ENCODE measurements at regions not wholly inside any gene's neighbourhood (a gene's known extent, or its start where the extent isn't known, plus 50 kb on each side); places are given as distances from the start of the nearest gene placed in this dataset.

DNA sequence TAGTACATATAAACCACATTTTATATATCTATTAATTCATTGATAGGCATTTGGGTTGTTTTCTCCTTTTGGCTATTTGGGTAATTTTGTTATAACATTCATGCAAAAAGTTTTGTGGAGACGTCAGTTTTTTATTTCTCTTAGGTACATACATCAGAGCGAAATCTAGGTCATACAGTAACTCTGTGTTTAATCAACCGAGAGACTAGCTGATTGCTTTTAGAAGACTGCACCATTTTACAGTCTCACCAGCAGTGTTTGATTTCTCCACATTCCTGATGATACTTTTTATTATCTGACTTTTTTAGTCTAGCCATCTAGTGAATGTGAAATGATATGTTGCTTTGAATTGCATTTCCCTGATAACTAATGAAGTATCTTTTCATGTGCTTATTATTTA is 1019.3 kb downstream of the NSUN3 start:
- H3K9me3 ChIP-seq (ENCODE audit: insufficient read depth, low read depth, low read length) = no peaks in the 10 kb centered on the region
- no peak for TF ChIP-seq EZH2 (IDR thresholded peaks at IDR 0.05; ENCODE audit: insufficient read depth, low read length)
- TF ChIP-seq, protein P1, sequence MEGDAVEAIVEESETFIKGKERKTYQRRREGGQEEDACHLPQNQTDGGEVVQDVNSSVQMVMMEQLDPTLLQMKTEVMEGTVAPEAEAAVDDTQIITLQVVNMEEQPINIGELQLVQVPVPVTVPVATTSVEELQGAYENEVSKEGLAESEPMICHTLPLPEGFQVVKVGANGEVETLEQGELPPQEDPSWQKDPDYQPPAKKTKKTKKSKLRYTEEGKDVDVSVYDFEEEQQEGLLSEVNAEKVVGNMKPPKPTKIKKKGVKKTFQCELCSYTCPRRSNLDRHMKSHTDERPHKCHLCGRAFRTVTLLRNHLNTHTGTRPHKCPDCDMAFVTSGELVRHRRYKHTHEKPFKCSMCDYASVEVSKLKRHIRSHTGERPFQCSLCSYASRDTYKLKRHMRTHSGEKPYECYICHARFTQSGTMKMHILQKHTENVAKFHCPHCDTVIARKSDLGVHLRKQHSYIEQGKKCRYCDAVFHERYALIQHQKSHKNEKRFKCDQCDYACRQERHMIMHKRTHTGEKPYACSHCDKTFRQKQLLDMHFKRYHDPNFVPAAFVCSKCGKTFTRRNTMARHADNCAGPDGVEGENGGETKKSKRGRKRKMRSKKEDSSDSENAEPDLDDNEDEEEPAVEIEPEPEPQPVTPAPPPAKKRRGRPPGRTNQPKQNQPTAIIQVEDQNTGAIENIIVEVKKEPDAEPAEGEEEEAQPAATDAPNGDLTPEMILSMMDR (IDR thresholded peaks at IDR 0.05; ENCODE audit: insufficient read depth, low read depth, low read length) = no peak
- H2AFZ ChIP-seq (ENCODE audit: low read depth, low read length) = no peak overlapping the region
- Mint-ChIP-seq H3K4me1 (ENCODE audit: low read depth, unreplicated experiment) (no peaks in the 10 kb centered on the region), H3K27me3 (ENCODE audit: low read depth, unreplicated experiment) (no peaks in the 10 kb centered on the region), H3K4me3 (ENCODE audit: unreplicated experiment) (no peak overlapping the region), H3K27ac (ENCODE audit: unreplicated experiment) (no peak overlapping the region), H3K9me3 (ENCODE audit: unreplicated experiment) (no peaks in the 10 kb centered on the region), H3K36me3 (ENCODE audit: low read depth, unreplicated experiment) (no peaks in the 10 kb centered on the region)
- H3K4me2 ChIP-seq (ENCODE audit: low read length) = no peak overlapping the region
- FAIRE-seq (no peak), DNase-seq (ENCODE audit: low read depth) (no peak)
- H3K36me3 ChIP-seq (ENCODE audit: insufficient read depth, low read length) = no peaks in the 10 kb centered on the region
- no peak overlapping the region for H3K27ac ChIP-seq (ENCODE audit: low read depth, low read length)
- H3K27me3 ChIP-seq (ENCODE audit: insufficient read depth, low read length) = no peaks in the 10 kb centered on the region
- no peak overlapping the region for H3K9ac ChIP-seq (ENCODE audit: low read length)
- H4K20me1 ChIP-seq (ENCODE audit: insufficient read depth, low read length) = no peaks in the 10 kb centered on the region
- H3K79me2 ChIP-seq (ENCODE audit: insufficient read depth, low read length) = no peaks in the 10 kb centered on the region
- no peak overlapping the region for H3K4me3 ChIP-seq (ENCODE audit: insufficient read depth, low read depth, low read length)
- H3K4me1 ChIP-seq (ENCODE audit: insufficient read depth, low read length) = no peaks in the 10 kb centered on the region

DNA sequence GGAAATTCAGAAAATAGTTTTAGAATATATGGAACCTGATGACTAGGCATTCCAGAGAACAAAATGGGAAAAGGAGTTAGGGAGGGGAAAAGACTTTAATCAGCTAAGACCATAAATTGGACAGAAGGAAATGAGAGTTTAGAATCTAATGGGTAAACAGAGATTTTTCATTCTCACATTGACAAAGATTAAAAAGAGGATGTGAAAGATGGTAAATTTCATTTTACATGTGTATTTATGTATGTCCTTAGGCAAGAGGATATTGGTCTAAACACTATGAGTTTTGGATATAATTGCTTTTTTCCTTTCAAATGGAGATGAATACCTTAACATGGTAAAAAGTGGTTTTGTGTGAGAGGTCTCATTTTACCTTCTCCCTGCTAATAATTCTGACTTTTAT is 1021.9 kb downstream of the NSUN3 start:
- no peaks in the 10 kb centered on the region for H3K79me2 ChIP-seq (ENCODE audit: insufficient read depth, low read length)
- no peak overlapping the region for H3K4me3 Mint-ChIP-seq (ENCODE audit: unreplicated experiment)
- no peaks in the 10 kb centered on the region for H3K4me1 ChIP-seq (ENCODE audit: insufficient read depth, low read length)
- no peaks in the 10 kb centered on the region for H3K27me3 Mint-ChIP-seq (ENCODE audit: low read depth, unreplicated experiment)
- H3K27ac Mint-ChIP-seq (ENCODE audit: unreplicated experiment) = no peak overlapping the region
- H3K4me1 Mint-ChIP-seq (ENCODE audit: low read depth, unreplicated experiment) = no peaks in the 10 kb centered on the region
- no peaks in the 10 kb centered on the region for H3K27me3 ChIP-seq (ENCODE audit: insufficient read depth, low read length)
- H3K36me3 ChIP-seq (ENCODE audit: insufficient read depth, low read length) = no peaks in the 10 kb centered on the region
- no peak overlapping the region for H2AFZ ChIP-seq (ENCODE audit: low read depth, low read length)
- H3K27ac ChIP-seq (ENCODE audit: low read depth, low read length) = no peak overlapping the region
- DNase-seq (ENCODE audit: low read depth) = no peak
- no peaks in the 10 kb centered on the region for H3K36me3 Mint-ChIP-seq (ENCODE audit: low read depth, unreplicated experiment)
- H3K4me2 ChIP-seq (ENCODE audit: low read length) = no peak overlapping the region
- FAIRE-seq = no peak
- TF ChIP-seq, protein P1 (IDR thresholded peaks at IDR 0.05; ENCODE audit: insufficient read depth, low read depth, low read length) = no peak
- TF ChIP-seq EZH2 (IDR thresholded peaks at IDR 0.05; ENCODE audit: insufficient read depth, low read length) = no peak
- H3K9ac ChIP-seq (ENCODE audit: low read length) = no peak overlapping the region
- H4K20me1 ChIP-seq (ENCODE audit: insufficient read depth, low read length) = no peaks in the 10 kb centered on the region
- no peak overlapping the region for H3K4me3 ChIP-seq (ENCODE audit: insufficient read depth, low read depth, low read length)
- no peaks in the 10 kb centered on the region for H3K9me3 Mint-ChIP-seq (ENCODE audit: unreplicated experiment)
- no peaks in the 10 kb centered on the region for H3K9me3 ChIP-seq (ENCODE audit: insufficient read depth, low read depth, low read length)

DNA sequence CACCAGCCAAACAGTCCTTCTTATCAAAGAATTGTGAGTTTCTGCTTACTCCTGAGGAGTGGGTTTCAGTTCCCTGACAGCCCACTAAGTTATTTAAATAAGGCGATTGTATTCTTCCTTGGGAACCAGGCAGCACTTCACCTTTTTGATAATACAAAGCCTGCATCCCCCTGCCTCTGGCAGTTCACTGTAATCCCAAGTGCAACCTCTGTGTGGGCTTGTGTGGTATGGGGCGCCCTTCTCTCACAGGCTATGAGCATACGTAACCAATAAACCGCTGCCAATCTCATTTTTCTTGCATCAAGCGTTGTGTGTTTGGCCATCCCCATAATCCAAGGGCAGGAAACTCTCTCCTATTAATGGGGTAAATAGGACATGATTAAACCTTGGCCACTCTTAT is 1025.6 kb downstream of the NSUN3 start:
- H2AFZ ChIP-seq (ENCODE audit: low read depth, low read length) = no peak overlapping the region
- H3K4me3 Mint-ChIP-seq (ENCODE audit: unreplicated experiment) = no peak overlapping the region

More for the DNA sequence above, 1025.6 kb downstream of the NSUN3 start:
- Histone ChIP-seq H3K27ac (ENCODE audit: low read depth, low read length) (no peak overlapping the region), H3K27me3 (ENCODE audit: insufficient read depth, low read length) (no peaks in the 10 kb centered on the region), H3K4me3 (ENCODE audit: insufficient read depth, low read depth, low read length) (no peak overlapping the region), H4K20me1 (ENCODE audit: insufficient read depth, low read length) (no peaks in the 10 kb centered on the region), H3K36me3 (ENCODE audit: insufficient read depth, low read length) (no peaks in the 10 kb centered on the region), H3K9me3 (ENCODE audit: insufficient read depth, low read depth, low read length) (no peaks in the 10 kb centered on the region), H3K79me2 (ENCODE audit: insufficient read depth, low read length) (no peaks in the 10 kb centered on the region), H3K4me1 (ENCODE audit: insufficient read depth, low read length) (no peaks in the 10 kb centered on the region), H3K9ac (ENCODE audit: low read length) (no peak overlapping the region), H3K4me2 (ENCODE audit: low read length) (no peak overlapping the region)
- H3K27me3 Mint-ChIP-seq (ENCODE audit: low read depth, unreplicated experiment) = no peaks in the 10 kb centered on the region
- TF ChIP-seq EZH2 (IDR thresholded peaks at IDR 0.05; ENCODE audit: insufficient read depth, low read length) = no peak
- TF ChIP-seq, protein P1 (IDR thresholded peaks at IDR 0.05; ENCODE audit: insufficient read depth, low read depth, low read length) = no peak
- FAIRE-seq (no peak), DNase-seq (ENCODE audit: low read depth) (no peak)
- no peak overlapping the region for H3K27ac Mint-ChIP-seq (ENCODE audit: unreplicated experiment)
- no peaks in the 10 kb centered on the region for H3K36me3 Mint-ChIP-seq (ENCODE audit: low read depth, unreplicated experiment)
- no peaks in the 10 kb centered on the region for H3K4me1 Mint-ChIP-seq (ENCODE audit: low read depth, unreplicated experiment)
- H3K9me3 Mint-ChIP-seq (ENCODE audit: unreplicated experiment) = no peaks in the 10 kb centered on the region

All from astrocyte (in vitro differentiated cells and primary cell).